Colonic mucosa (tissue), 4 donors: ENCODE measurements at regions not wholly inside any gene's neighbourhood (a gene's known extent, or its start where the extent isn't known, plus 50 kb on each side); places are given as distances from the start of the nearest gene placed in this dataset.

Source experiments
- DNase-seq: peaks from one replicate; pipeline ENCODE4 v3.0.0-alpha.2; 2020
- H3K27ac ChIP-seq: fragments of 200-600 bp; one replicate; pipeline ENCODE4 v1.8.0; 2021
- H3K27me3 ChIP-seq: fragments of 200-600 bp; one replicate; pipeline ENCODE4 v1.8.0; 2021
- H3K36me3 ChIP-seq: fragments of 200-600 bp; one replicate; pipeline ENCODE4 v1.8.0; 2021
- H3K4me1 ChIP-seq: fragments of 200-600 bp; one replicate; pipeline ENCODE4 v1.8.0; 2021; ENCODE audit warnings: mild to moderate bottlenecking
- H3K4me3 ChIP-seq: fragments of 200-600 bp; one replicate; pipeline ENCODE4 v1.8.0; 2021
- H3K9ac ChIP-seq, 2 donors: one replicate each; pipeline ENCODE4 v1.7.0; 2013; ENCODE audit warnings: control low read depth in 2 of 2, low read depth in 2 of 2, low read length in 2 of 2
- H3K9me3 ChIP-seq: fragments of 200-600 bp; one replicate; pipeline ENCODE4 v1.8.0; 2021
- CTCF ChIP-seq: fragments of 200-600 bp; IDR thresholded peaks from one replicate; pipeline ENCODE4 v1.8.0; 2022; ENCODE audit warnings: antibody characterized with exemption, mild to moderate bottlenecking
- intact Hi-C: fragments of 100-400 bp; cut with DNase I; formaldehyde crosslinking; loops from one replicate; pipeline ENCODE4 v1.14.1; 2022
- donor health status: healthy.
- donor health status: DM: no; HTN: no; CAD: no.
- donor health status: DM: no; HTN: no; CAD: no.

- Histone ChIP-seq H3K27me3 (peaks cover 2% of the 10 kb centered on the region), H3K9me3 (no peaks in the 10 kb centered on the region), H3K36me3 (no peaks in the 10 kb centered on the region), H3K4me1 (no peaks in the 10 kb centered on the region), H3K9ac (no peak overlapping the region), H3K4me3 (no peak overlapping the region), H3K27ac (no peak overlapping the region)
- no peak for DNase-seq
- TF ChIP-seq CTCF: no peak
- intact Hi-C loops: loop anchor here (5.0 kb wide), 1 partner anchor 152 kb away; the partner anchor contains the start of gene PITX1
Observed at GRCh38 chr5:135184646-135185045, 150.6 kb upstream of the PITX1 start.

- H3K9me3 ChIP-seq: no peaks in the 10 kb centered on the region
- H3K4me3 ChIP-seq: no peak overlapping the region
- no peak for TF ChIP-seq CTCF
- no peaks in the 10 kb centered on the region for H3K27me3 ChIP-seq
- no peak for DNase-seq
- intact Hi-C loops: no loop called here
- H3K9ac ChIP-seq: no peak overlapping the region
- H3K36me3 ChIP-seq: no peaks in the 10 kb centered on the region
- no peak overlapping the region for H3K27ac ChIP-seq
- H3K4me1 ChIP-seq: no peaks in the 10 kb centered on the region
Observed at GRCh38 chr5:135183464-135183863, 149.4 kb upstream of the PITX1 start.

GRCh38 chr5:135182675-135183074 is 148.6 kb upstream of the PITX1 start:
- Histone ChIP-seq H3K9me3 (no peaks in the 10 kb centered on the region), H3K36me3 (no peaks in the 10 kb centered on the region), H3K4me3 (no peak overlapping the region), H3K27me3 (no peaks in the 10 kb centered on the region), H3K9ac (no peak overlapping the region), H3K27ac (no peak overlapping the region), H3K4me1 (no peaks in the 10 kb centered on the region)
- no peak for TF ChIP-seq CTCF
- intact Hi-C loops: no loop called here
- DNase-seq: no peak

GRCh38 chr5:135181653-135182052 is 147.6 kb upstream of the PITX1 start:
- intact Hi-C loops: no loop called here
- no peak overlapping the region for H3K4me3 ChIP-seq
- H3K27me3 ChIP-seq: no peaks in the 10 kb centered on the region
- no peaks in the 10 kb centered on the region for H3K36me3 ChIP-seq
- no peak for TF ChIP-seq CTCF
- H3K9ac ChIP-seq: no peak overlapping the region
- no peaks in the 10 kb centered on the region for H3K4me1 ChIP-seq
- DNase-seq: no peak
- no peak overlapping the region for H3K27ac ChIP-seq
- no peaks in the 10 kb centered on the region for H3K9me3 ChIP-seq

GRCh38 chr5:135179308-135179980 is 145.4 kb upstream of the PITX1 start:
- H3K27me3 ChIP-seq: no peaks in the 10 kb centered on the region
- intact Hi-C loops: no loop called here
- no peak for DNase-seq
- no peak overlapping the region for H3K4me3 ChIP-seq
- H3K9ac ChIP-seq: no peak overlapping the region
- no peak for TF ChIP-seq CTCF
- no peaks in the 10 kb centered on the region for H3K36me3 ChIP-seq
- H3K9me3 ChIP-seq: no peaks in the 10 kb centered on the region
- H3K4me1 ChIP-seq: no peaks in the 10 kb centered on the region
- H3K27ac ChIP-seq: no peak overlapping the region
